ENCODE measurements at regions not wholly inside any gene's neighbourhood (a gene's known extent, or its start where the extent isn't known, plus 50 kb on each side); places are given as distances from the start of the nearest gene placed in this dataset.

DNA sequence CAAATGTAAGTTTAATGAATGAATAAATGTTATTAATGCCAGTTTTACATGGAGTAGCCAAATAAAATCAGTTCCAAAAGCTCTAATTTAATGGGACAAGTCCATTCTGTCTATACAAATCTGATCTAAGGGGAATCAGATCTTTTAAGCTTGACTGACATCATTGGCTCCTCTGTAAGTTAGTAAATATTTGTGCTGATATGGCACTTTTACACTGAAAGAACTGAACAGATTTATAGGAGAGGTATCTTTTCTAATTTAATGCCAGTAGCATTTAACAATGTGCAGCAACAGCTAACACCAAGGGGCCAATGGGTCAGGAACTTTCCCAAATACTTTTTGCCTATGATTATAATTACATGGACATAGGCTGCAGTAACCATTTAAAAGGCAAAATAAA is 832.3 kb downstream of the PCDH17 start:
- H3K4me3 ChIP-seq (ENCODE audit: low read depth, low read length): no peak overlapping the region
- H3K4me1 ChIP-seq: peaks cover 4% of the 10 kb centered on the region
- H3K27me3 ChIP-seq: no peaks in the 10 kb centered on the region
- H3K36me3 ChIP-seq: no peaks in the 10 kb centered on the region
- no peaks in the 10 kb centered on the region for H3K9me3 ChIP-seq
- DNase-seq: no peak
- no peak for TF ChIP-seq CTCF (IDR thresholded peaks at IDR 0.05; ENCODE audit: low read depth, low read length)

GRCh38 chr13:58467176-58467575 is 835.6 kb downstream of the PCDH17 start:
- no peaks in the 10 kb centered on the region for H3K36me3 ChIP-seq
- no peaks in the 10 kb centered on the region for H3K27me3 ChIP-seq
- no peak for DNase-seq
- no peaks in the 10 kb centered on the region; the same call in 1 of the 2 replicates for H3K4me1 ChIP-seq
- no peaks in the 10 kb centered on the region for H3K9me3 ChIP-seq
- H3K4me3 ChIP-seq (ENCODE audit: low read depth, low read length): no peak overlapping the region
- TF ChIP-seq CTCF (IDR thresholded peaks at IDR 0.05; ENCODE audit: low read depth, low read length): no peak

GRCh38 chr13:58472483-58472882 is 840.9 kb downstream of the PCDH17 start:
- no peak overlapping the region for H3K4me3 ChIP-seq (ENCODE audit: low read depth, low read length)
- no peak for TF ChIP-seq CTCF (IDR thresholded peaks at IDR 0.05; ENCODE audit: low read depth, low read length)
- H3K36me3 ChIP-seq: no peaks in the 10 kb centered on the region
- H3K4me1 ChIP-seq: peaks cover 3% of the 10 kb centered on the region; the same call in 1 of the 2 replicates
- H3K27me3 ChIP-seq: no peaks in the 10 kb centered on the region
- no peaks in the 10 kb centered on the region for H3K9me3 ChIP-seq
- no peak for DNase-seq

DNA sequence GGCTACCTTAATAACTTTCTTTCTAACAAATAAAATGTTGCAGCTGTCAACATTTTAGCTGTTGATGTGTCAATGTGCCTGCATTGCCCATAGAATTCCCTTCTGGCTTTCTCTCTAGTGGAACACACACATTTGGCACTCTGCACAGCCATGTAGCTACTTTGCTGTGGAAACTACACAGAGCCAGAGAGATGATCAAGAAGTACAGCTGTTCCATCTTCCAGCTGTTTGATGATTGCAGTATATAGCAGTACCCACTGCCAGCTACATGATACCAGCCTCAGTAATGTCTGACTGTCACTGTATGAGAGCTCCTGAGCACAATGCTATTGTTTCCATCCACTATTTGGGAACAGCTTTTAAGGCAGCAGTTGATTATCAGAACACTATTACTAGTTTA is 843.0 kb downstream of the PCDH17 start:
- H3K9me3 ChIP-seq: no peaks in the 10 kb centered on the region
- peaks cover 3% of the 10 kb centered on the region; the same call in 1 of the 2 replicates for H3K4me1 ChIP-seq
- H3K27me3 ChIP-seq: no peaks in the 10 kb centered on the region
- DNase-seq: no peak
- TF ChIP-seq CTCF (IDR thresholded peaks at IDR 0.05; ENCODE audit: low read depth, low read length): no peak
- no peaks in the 10 kb centered on the region for H3K36me3 ChIP-seq
- H3K4me3 ChIP-seq (ENCODE audit: low read depth, low read length): no peak overlapping the region

GRCh38 chr13:58476206-58476918 is 844.8 kb downstream of the PCDH17 start:
- no peak for DNase-seq
- no peak for TF ChIP-seq CTCF (IDR thresholded peaks at IDR 0.05; ENCODE audit: low read depth, low read length)
- Histone ChIP-seq H3K27me3 (no peaks in the 10 kb centered on the region), H3K9me3 (no peaks in the 10 kb centered on the region), H3K4me3 (ENCODE audit: low read depth, low read length) (no peak overlapping the region), H3K36me3 (no peaks in the 10 kb centered on the region), H3K4me1 (peaks cover 3% of the 10 kb centered on the region; the same call in 1 of the 2 replicates)

DNA sequence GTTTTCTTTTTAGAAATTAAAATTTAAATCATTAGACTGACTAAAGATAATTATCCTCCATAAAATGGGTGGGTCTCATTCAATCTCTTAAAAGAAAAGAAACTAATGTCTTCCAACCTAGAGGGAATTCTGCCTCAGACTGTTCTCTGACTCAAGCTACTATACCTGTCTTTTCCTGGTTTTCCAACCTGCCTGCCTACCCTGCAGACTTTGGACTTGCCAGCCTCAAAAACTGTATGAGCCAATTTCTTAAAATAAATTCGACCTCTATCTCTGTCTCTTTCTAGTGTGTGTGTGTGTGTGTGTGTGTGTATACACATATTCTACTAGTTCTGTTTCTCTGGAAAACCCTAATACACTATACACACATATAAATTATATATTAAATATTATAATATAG is 847.3 kb downstream of the PCDH17 start:
- no peaks in the 10 kb centered on the region for H3K27me3 ChIP-seq
- no peak for DNase-seq
- no peaks in the 10 kb centered on the region for H3K9me3 ChIP-seq
- no peak for TF ChIP-seq CTCF (IDR thresholded peaks at IDR 0.05; ENCODE audit: low read depth, low read length)
- no peak overlapping the region for H3K4me3 ChIP-seq (ENCODE audit: low read depth, low read length)
- no peaks in the 10 kb centered on the region for H3K36me3 ChIP-seq
- peaks cover 3% of the 10 kb centered on the region; the same call in 1 of the 2 replicates for H3K4me1 ChIP-seq

All from BE2C (cell line).